GM15510 (cell line): ENCODE measurements at regions not wholly inside any gene's neighbourhood (a gene's known extent, or its start where the extent isn't known, plus 50 kb on each side); places are given as distances from the start of the nearest gene placed in this dataset.

Source experiments
- POLR2A ChIP-seq: IDR thresholded peaks from 3 replicates; pipeline ENCODE4 v1.6.1; 2011; ENCODE audit warnings: borderline replicate concordance; ENCODE audit not compliant: insufficient read length; ENCODE audit errors: extremely low read depth

- no peak for TF ChIP-seq POLR2A
Measured at GRCh38 chr16:85286066-85286831, 174.0 kb upstream of the CIBAR2 start.

GRCh38 chr16:85286951-85287814 is 174.9 kb upstream of the CIBAR2 start:
- no peak for TF ChIP-seq POLR2A

DNA sequence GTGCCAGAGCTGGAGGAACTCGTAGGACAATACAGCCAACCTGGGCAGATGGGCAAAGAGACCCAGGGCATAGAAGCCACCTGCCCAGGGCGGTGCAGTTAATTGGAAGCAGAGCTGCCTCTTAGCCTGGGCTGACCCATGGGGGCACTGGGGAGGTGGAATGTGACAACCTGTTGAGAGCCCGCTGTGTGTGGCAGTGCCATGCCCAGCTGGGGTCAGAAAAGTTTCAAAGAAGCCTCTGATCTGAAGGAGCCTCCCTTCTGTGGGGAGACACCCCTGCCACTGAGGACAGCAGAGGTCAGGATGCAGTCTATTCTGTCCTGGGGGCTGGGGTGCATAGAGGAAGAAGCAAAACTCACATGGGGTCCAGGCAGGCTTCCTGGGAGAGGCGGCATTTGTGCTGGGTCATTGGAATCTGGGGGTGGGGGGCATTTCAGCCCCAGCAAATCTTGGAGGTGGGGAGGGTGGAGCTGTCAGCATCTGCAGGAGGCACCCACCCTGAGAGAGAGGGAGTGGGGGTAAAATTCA is 176.1 kb upstream of the CIBAR2 start:
- TF ChIP-seq POLR2A = no peak

- TF ChIP-seq POLR2A = no peak
Measured at GRCh38 chr16:85288869-85289660, 176.8 kb upstream of the CIBAR2 start.

DNA sequence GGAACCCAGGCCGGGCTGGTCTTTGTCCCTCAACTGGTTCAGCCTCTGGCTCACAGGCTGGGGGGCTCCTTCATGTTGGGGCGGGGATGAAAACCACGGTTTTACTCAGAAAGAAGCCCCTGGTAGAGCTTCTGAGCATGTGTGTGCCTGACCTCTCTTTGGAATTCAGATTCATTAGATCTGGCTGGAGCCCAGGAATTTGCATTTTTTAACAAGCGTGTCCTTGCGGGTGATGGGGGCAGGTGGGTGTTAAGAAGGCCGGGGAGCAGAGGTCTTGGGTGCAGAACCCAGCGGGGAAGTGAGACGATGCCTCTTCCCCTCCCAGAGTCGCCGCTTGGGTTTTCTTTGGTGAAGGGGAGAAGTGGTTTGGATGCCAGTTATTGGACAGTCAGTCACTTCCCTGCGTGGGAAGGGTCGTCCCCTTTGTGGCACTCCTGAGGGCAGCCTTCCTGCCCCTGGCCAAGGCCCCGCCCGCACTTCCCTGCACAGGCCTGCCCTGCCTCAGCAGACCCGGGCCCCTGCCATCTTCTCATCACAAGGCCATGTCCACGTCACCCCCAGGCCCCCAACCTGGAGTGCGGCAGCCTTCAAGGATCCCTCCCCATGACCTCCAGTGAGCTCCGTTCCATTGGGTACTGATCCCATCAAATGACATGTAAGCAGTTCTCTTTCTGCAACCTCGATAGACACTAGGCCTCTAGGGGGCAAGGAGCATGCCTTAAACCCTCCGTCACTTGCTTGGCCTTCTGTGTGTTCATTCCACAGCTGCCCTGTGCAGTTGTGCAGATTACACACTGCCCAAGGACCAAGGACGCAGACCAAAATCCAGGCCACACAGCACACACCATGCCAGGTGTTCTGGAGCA is 177.7 kb upstream of the CIBAR2 start:
- no peak for TF ChIP-seq POLR2A

GRCh38 chr16:85290626-85291301 is 178.5 kb upstream of the CIBAR2 start:
- no peak for TF ChIP-seq POLR2A

GRCh38 chr16:85291302-85292148 is 179.3 kb upstream of the CIBAR2 start:
- no peak for TF ChIP-seq POLR2A

- no peak for TF ChIP-seq POLR2A
Measured at GRCh38 chr16:85293458-85293857, 181.2 kb upstream of the CIBAR2 start.

- no peak for TF ChIP-seq POLR2A
Measured at GRCh38 chr16:85293904-85294642, 181.8 kb upstream of the CIBAR2 start.

DNA sequence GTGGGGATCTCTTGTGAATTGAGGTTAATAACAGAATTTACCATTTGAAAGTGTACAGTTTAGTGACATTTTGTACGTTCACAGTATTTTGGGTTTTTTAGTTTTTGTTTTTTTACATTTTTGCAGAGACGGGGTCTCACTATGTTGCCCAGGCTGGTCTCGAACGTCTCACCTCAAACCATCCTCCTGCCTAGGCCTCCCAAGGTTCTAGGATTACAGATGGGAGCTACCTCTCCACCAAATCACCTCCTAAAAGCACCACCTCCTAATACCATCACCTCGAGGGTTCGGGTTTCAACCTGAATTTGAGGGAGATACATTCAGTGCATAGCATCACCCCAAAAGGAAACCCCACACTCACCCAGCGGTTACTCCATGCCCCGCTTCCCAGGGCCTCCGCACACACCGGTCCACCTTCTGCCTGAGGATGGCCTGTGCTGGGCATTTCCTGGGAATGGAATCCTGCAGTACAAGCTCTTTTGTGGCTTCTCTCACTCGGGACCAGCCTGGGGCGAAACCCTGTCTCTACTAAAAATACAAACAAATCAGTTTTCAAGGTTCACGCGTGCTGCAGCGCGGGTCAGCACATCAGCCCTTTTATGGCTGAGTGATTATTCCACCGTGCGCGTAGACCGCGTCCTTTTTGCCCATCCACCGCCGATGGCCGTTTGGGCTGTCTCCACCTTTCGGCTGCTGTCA is 182.7 kb upstream of the CIBAR2 start:
- TF ChIP-seq POLR2A = no peak

- no peak for TF ChIP-seq POLR2A
Measured at GRCh38 chr16:85296859-85297660, 184.8 kb upstream of the CIBAR2 start.

DNA sequence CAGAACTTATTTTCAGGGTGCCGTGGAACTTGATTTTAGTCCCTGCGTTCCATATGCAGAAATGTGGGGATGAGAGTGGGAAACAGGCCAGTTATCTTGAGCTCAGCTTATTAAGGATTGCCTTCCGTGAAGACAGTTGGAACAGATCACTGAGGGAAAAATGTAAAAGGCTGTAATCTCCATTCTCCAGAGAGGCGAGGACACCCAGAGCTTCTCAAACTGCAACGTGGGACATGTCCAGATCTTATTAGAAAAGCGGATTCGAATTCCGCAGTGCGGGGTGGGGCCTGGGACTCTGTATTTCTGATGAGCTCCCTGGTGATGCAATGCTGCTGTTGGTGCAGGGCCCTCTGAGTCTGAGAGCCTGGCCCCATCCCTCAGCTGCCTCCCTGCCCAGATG is 185.6 kb upstream of the CIBAR2 start:
- TF ChIP-seq POLR2A = no peak
